DND-41 (cell line): ENCODE measurements at regions not wholly inside any gene's neighbourhood (a gene's known extent, or its start where the extent isn't known, plus 50 kb on each side); places are given as distances from the start of the nearest gene placed in this dataset.

Experiments
- ATAC-seq: fragments of 200-7000 bp; cut with Tn5 transposase; 3 replicates; pipeline ENCODE4 v1.9.1; 2021; ENCODE audit warnings: low read depth; ENCODE audit not compliant: insufficient read depth
- DNase-seq: peaks from one replicate; pipeline ENCODE4 v3.0.0-alpha.2; 2020
- H2AFZ ChIP-seq: 2 replicates; pipeline ENCODE4 v1.6.0; 2012; ENCODE audit warnings: low read depth, low read length
- H3K27ac ChIP-seq: 2 replicates; pipeline ENCODE4 v1.5.1; 2012; ENCODE audit warnings: low read length, inconsistent platforms
- H3K27me3 ChIP-seq: fragments of 200-600 bp; sonication (generic); 2 replicates; pipeline ENCODE4 v1.6.0; 2012; ENCODE audit warnings: low read length, mild to moderate bottlenecking, inconsistent platforms; ENCODE audit not compliant: insufficient read depth, poor library complexity
- H3K36me3 ChIP-seq: 2 replicates; pipeline ENCODE4 v1.5.1; 2012; ENCODE audit warnings: low read length, inconsistent platforms; ENCODE audit not compliant: insufficient read depth
- H3K4me1 ChIP-seq: 2 replicates; pipeline ENCODE4 v1.5.1; 2012; ENCODE audit warnings: mild to moderate bottlenecking, low read length; ENCODE audit not compliant: insufficient read depth
- H3K4me2 ChIP-seq: 2 replicates; pipeline ENCODE4 v1.6.0; 2012; ENCODE audit warnings: mild to moderate bottlenecking, moderate library complexity, low read length, inconsistent platforms; ENCODE audit not compliant: insufficient read depth
- H3K4me3 ChIP-seq, 2 experiments: fragments of 200-600 bp in 1 of 2; shearing (Covaris generic) in 1 of 2; 2 replicates each; pipeline ENCODE4 v1.5.1; 2012 to 2016; ENCODE audit warnings: inconsistent platforms in 2 of 2, low read length in 2 of 2, mild to moderate bottlenecking in 2 of 2, low read depth in 1 of 2, moderate library complexity in 1 of 2
- H3K79me2 ChIP-seq: 2 replicates; pipeline ENCODE4 v1.6.0; 2012; ENCODE audit warnings: low read length, inconsistent platforms; ENCODE audit not compliant: insufficient read depth
- H3K9ac ChIP-seq: 2 replicates; pipeline ENCODE4 v1.6.0; 2012; ENCODE audit warnings: low read depth, mild to moderate bottlenecking, inconsistent platforms, low read length, moderate library complexity
- H3K9me3 ChIP-seq: 2 replicates; pipeline ENCODE4 v1.5.1; 2012; ENCODE audit warnings: low read length, moderate library complexity, mild to moderate bottlenecking, inconsistent platforms; ENCODE audit not compliant: insufficient read depth, severe bottlenecking
- H4K20me1 ChIP-seq: 2 replicates; pipeline ENCODE4 v1.6.0; 2012; ENCODE audit warnings: low read length; ENCODE audit not compliant: insufficient read depth
- CTCF ChIP-seq: IDR thresholded peaks from 2 replicates; pipeline ENCODE4 v1.5.1; 2012; ENCODE audit warnings: borderline replicate concordance, low read length, moderate library complexity, mild to moderate bottlenecking; ENCODE audit not compliant: poor library complexity, severe bottlenecking; ENCODE audit errors: extremely low read depth
- EZH2 ChIP-seq: IDR thresholded peaks from 3 replicates; pipeline ENCODE4 v1.6.1; 2012; ENCODE audit warnings: borderline replicate concordance, low read depth, mild to moderate bottlenecking, moderate library complexity, low read length, inconsistent platforms; ENCODE audit not compliant: severe bottlenecking

- Histone ChIP-seq H3K4me2 (no peak overlapping the region), H3K27ac (no peak overlapping the region), H4K20me1 (no peaks in the 10 kb centered on the region), H3K9me3 (no peaks in the 10 kb centered on the region), H3K4me1 (no peaks in the 10 kb centered on the region), H2AFZ (no peak overlapping the region), H3K27me3 (no peaks in the 10 kb centered on the region), H3K36me3 (no peaks in the 10 kb centered on the region), H3K4me3 (no peak overlapping the region), H3K9ac (no peak overlapping the region), H3K79me2 (no peaks in the 10 kb centered on the region)
- no peak for DNase-seq
- TF ChIP-seq CTCF (no peak), EZH2 (no peak)
- ATAC-seq = no peak
These were observed 214.1 kb upstream of the RREB1 start for GRCh38 chr6:6893701-6894100.

- no peak overlapping the region for H3K27ac ChIP-seq
- no peaks in the 10 kb centered on the region for H3K36me3 ChIP-seq
- no peak overlapping the region for H2AFZ ChIP-seq
- DNase-seq (no peak), ATAC-seq (no peak)
- H3K9me3 ChIP-seq = no peaks in the 10 kb centered on the region
- no peaks in the 10 kb centered on the region for H4K20me1 ChIP-seq
- no peak for TF ChIP-seq EZH2
- no peak for TF ChIP-seq CTCF
- H3K79me2 ChIP-seq = no peaks in the 10 kb centered on the region
- H3K9ac ChIP-seq = no peak overlapping the region
- H3K27me3 ChIP-seq = no peaks in the 10 kb centered on the region
- H3K4me2 ChIP-seq = no peak overlapping the region
- no peaks in the 10 kb centered on the region for H3K4me1 ChIP-seq
- no peak overlapping the region for H3K4me3 ChIP-seq
These were observed 211.8 kb upstream of the RREB1 start for GRCh38 chr6:6895929-6896328.

GRCh38 chr6:6897140-6897539 is 210.6 kb upstream of the RREB1 start:
- Histone ChIP-seq H3K4me1 (no peaks in the 10 kb centered on the region), H3K27me3 (no peaks in the 10 kb centered on the region), H3K4me3 (no peak overlapping the region), H3K9me3 (no peaks in the 10 kb centered on the region), H2AFZ (no peak overlapping the region), H3K9ac (no peak overlapping the region), H3K27ac (no peak overlapping the region), H3K36me3 (no peaks in the 10 kb centered on the region), H3K4me2 (no peak overlapping the region), H4K20me1 (no peaks in the 10 kb centered on the region), H3K79me2 (no peaks in the 10 kb centered on the region)
- TF ChIP-seq CTCF (no peak), EZH2 (no peak)
- DNase-seq = no peak
- ATAC-seq = no peak

GRCh38 chr6:6900569-6901204 is 207.1 kb upstream of the RREB1 start:
- H3K4me2 ChIP-seq = no peak overlapping the region
- no peaks in the 10 kb centered on the region for H3K27me3 ChIP-seq
- H3K27ac ChIP-seq = no peak overlapping the region
- DNase-seq = no peak
- H3K9me3 ChIP-seq = no peaks in the 10 kb centered on the region
- H2AFZ ChIP-seq = no peak overlapping the region
- H3K4me1 ChIP-seq = no peaks in the 10 kb centered on the region
- ATAC-seq = no peak
- H4K20me1 ChIP-seq = no peaks in the 10 kb centered on the region
- H3K79me2 ChIP-seq = no peaks in the 10 kb centered on the region
- TF ChIP-seq CTCF = no peak
- TF ChIP-seq EZH2 = no peak
- no peak overlapping the region for H3K4me3 ChIP-seq
- H3K9ac ChIP-seq = no peak overlapping the region
- no peaks in the 10 kb centered on the region for H3K36me3 ChIP-seq
